A673 (cell line): ENCODE measurements at regions not wholly inside any gene's neighbourhood (a gene's known extent, or its start where the extent isn't known, plus 50 kb on each side); places are given as distances from the start of the nearest gene placed in this dataset.

ENCODE experiments used
- BruUV-seq: library from RNA; stranded (reverse); fragments of 400-500 nt; replicated peaks from 2 replicates; lab custom pipeline; 2021; lab: Mats Ljungman, UMichigan
- CTCF ChIA-PET: fragments of 300-600 bp; sonication (Branson Sonifier 250); formaldehyde crosslinking; loops from one replicate; lab custom pipeline; 2022; ENCODE audit warnings: antibody characterized with exemption; lab: Charles Lee
- POLR2A ChIA-PET: fragments of 300-600 bp; sonication (Branson Sonifier 250); formaldehyde crosslinking; loops from one replicate; lab custom pipeline; 2022; ENCODE audit warnings: antibody characterized with exemption; ENCODE audit not compliant: low non-redundant PET; lab: Charles Lee
- DNase-seq: peaks from one replicate; pipeline ENCODE4 v3.0.0-alpha.2; 2015; ENCODE audit warnings: low spot score
- H3K27ac ChIP-seq: fragments of 200-600 bp; sonication (generic); 2 replicates; pipeline ENCODE4 v1.5.1; 2016; ENCODE audit warnings: mixed run types, low read depth, mild to moderate bottlenecking, mixed read lengths, antibody characterized with exemption, low read length; ENCODE audit not compliant: poor library complexity, severe bottlenecking
- H3K27me3 ChIP-seq: fragments of 200-600 bp; sonication (generic); replicated peaks from 2 replicates; pipeline ENCODE4 v1.6.1; 2017; ENCODE audit warnings: mixed run types, low read depth, mild to moderate bottlenecking, mixed read lengths, antibody characterized with exemption, low read length; ENCODE audit not compliant: insufficient read depth, poor library complexity
- H3K36me3 ChIP-seq: fragments of 200-600 bp; sonication (generic); 2 replicates; pipeline ENCODE4 v1.6.1; 2016; ENCODE audit warnings: mixed run types, mild to moderate bottlenecking, mixed read lengths, antibody characterized with exemption, low read length; ENCODE audit not compliant: insufficient read depth, poor library complexity, severe bottlenecking
- H3K4me1 ChIP-seq: fragments of 200-600 bp; sonication (generic); 2 replicates; pipeline ENCODE4 v1.6.1; 2017; ENCODE audit warnings: mixed run types, mild to moderate bottlenecking, mixed read lengths, antibody characterized with exemption, low read length; ENCODE audit not compliant: insufficient read depth, poor library complexity, severe bottlenecking
- H3K4me3 ChIP-seq: fragments of 200-600 bp; sonication (generic); 2 replicates; pipeline ENCODE4 v1.5.1; 2016; ENCODE audit warnings: low read depth, mixed run types, mild to moderate bottlenecking, mixed read lengths, low read length; ENCODE audit not compliant: poor library complexity, severe bottlenecking
- H3K9me3 ChIP-seq: fragments of 200-600 bp; sonication (generic); 2 replicates; pipeline ENCODE4 v1.6.1; 2016; ENCODE audit warnings: mixed run types, low read depth, mild to moderate bottlenecking, mixed read lengths, antibody characterized with exemption, low read length; ENCODE audit not compliant: poor library complexity, severe bottlenecking
- EZH2 ChIP-seq: fragments of 200-600 bp; sonication (generic); IDR thresholded peaks from 2 replicates; pipeline ENCODE4 v1.6.1; 2017; ENCODE audit warnings: borderline replicate concordance, low read depth, mild to moderate bottlenecking, mixed read lengths, antibody characterized with exemption, low read length; ENCODE audit not compliant: poor library complexity, severe bottlenecking
- intact Hi-C: fragments of 100-400 bp; cut with micrococcal nuclease; formaldehyde crosslinking; loops from one replicate; pipeline ENCODE4 v1.10.0; 2022; ENCODE audit not compliant: unreplicated experiment
- TF ChIP-seq, protein P1 (sequence below): fragments of 300-800, 200-600 bp; sonication (generic); conservative IDR thresholded peaks from 2 replicates; pipeline ENCODE4 v1.5.1; 2017; ENCODE audit warnings: low read depth, mild to moderate bottlenecking, antibody characterized with exemption, low read length, moderate library complexity, mixed read lengths

GRCh38 chr10:121338206-121338980 is 259.9 kb downstream of the FGFR2 start:
- no peak overlapping the region for H3K4me3 ChIP-seq
- H3K4me1 ChIP-seq, result no peaks in the 10 kb centered on the region
- TF ChIP-seq, protein P1, sequence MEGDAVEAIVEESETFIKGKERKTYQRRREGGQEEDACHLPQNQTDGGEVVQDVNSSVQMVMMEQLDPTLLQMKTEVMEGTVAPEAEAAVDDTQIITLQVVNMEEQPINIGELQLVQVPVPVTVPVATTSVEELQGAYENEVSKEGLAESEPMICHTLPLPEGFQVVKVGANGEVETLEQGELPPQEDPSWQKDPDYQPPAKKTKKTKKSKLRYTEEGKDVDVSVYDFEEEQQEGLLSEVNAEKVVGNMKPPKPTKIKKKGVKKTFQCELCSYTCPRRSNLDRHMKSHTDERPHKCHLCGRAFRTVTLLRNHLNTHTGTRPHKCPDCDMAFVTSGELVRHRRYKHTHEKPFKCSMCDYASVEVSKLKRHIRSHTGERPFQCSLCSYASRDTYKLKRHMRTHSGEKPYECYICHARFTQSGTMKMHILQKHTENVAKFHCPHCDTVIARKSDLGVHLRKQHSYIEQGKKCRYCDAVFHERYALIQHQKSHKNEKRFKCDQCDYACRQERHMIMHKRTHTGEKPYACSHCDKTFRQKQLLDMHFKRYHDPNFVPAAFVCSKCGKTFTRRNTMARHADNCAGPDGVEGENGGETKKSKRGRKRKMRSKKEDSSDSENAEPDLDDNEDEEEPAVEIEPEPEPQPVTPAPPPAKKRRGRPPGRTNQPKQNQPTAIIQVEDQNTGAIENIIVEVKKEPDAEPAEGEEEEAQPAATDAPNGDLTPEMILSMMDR, result no peak
- TF ChIP-seq EZH2, result no peak
- no peak for DNase-seq
- H3K27me3 ChIP-seq, result peaks cover 38% of the 10 kb centered on the region
- BruUV-seq, result no TSS peak
- H3K36me3 ChIP-seq, result no peaks in the 10 kb centered on the region
- intact Hi-C loops, result no loop called here
- no peaks in the 10 kb centered on the region for H3K9me3 ChIP-seq
- POLR2A ChIA-PET, result no interaction called here
- no peak overlapping the region for H3K27ac ChIP-seq
- CTCF ChIA-PET, result no interaction called here

DNA sequence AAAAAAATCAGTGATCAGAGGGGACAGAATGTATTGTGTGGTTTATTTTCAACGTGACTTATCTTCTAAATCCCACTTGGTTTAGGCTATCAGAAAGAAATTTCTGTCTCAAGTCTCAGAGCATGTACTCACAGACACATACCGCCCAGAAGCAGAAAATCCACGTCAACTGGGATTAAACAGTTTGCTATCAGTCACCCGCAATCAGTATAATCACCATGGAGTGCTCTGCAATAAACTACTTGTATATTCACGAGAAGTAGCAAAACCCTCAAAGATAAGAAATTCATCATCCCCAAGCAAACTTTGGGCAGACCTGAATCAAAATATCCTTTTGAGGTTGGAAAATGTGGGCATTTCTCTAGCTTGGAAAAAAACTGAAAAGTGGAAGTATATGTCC is 259.1 kb downstream of the FGFR2 start:
- POLR2A ChIA-PET, result no interaction called here
- no TSS peak for BruUV-seq
- peaks cover 36% of the 10 kb centered on the region for H3K27me3 ChIP-seq
- CTCF ChIA-PET, result no interaction called here
- no peaks in the 10 kb centered on the region for H3K9me3 ChIP-seq
- TF ChIP-seq, protein P1, result no peak
- TF ChIP-seq EZH2, result no peak
- DNase-seq, result no peak
- H3K4me3 ChIP-seq, result no peak overlapping the region
- H3K36me3 ChIP-seq, result no peaks in the 10 kb centered on the region
- H3K4me1 ChIP-seq, result no peaks in the 10 kb centered on the region
- H3K27ac ChIP-seq, result no peak overlapping the region
- intact Hi-C loops, result no loop called here

DNA sequence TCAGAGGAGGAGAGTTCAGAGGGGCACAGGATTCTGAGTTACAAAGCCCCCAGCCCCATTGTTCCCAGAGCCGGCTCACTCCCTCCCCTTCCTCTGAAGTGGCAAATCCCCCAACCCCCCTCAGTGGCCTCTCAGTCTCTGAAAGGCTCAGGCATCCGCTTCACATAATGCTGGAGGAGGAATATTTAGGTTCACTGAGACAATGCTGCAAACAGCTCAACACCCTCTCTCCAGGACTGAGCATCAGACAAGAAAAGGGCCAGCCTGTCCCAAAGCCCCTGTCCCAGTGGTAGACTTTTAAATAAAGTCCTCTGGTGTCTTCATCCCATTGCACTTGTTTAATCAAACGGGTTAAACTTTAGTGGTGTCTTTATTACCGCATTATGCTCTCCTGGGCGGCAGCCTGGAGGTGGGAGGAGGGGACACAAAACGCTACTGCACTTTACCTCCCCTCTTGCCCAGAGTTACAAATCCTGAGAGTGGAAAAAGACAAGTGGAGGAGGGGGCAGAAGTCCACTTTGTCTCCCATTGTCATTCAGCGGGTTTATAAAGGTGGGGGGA is 257.9 kb downstream of the FGFR2 start:
- Histone ChIP-seq H3K36me3 (no peaks in the 10 kb centered on the region), H3K27me3 (peaks cover 36% of the 10 kb centered on the region), H3K4me3 (no peak overlapping the region), H3K9me3 (no peaks in the 10 kb centered on the region), H3K4me1 (no peaks in the 10 kb centered on the region), H3K27ac (no peak overlapping the region)
- POLR2A ChIA-PET, result no interaction called here
- no peak for DNase-seq
- no peak for TF ChIP-seq EZH2
- TF ChIP-seq, protein P1, result no peak
- CTCF ChIA-PET, result no interaction called here
- intact Hi-C loops, result no loop called here
- BruUV-seq, result no TSS peak
